Keratinocyte (primary cell): ENCODE measurements at regions not wholly inside any gene's neighbourhood (a gene's known extent, or its start where the extent isn't known, plus 50 kb on each side); places are given as distances from the start of the nearest gene placed in this dataset.

Experiments
- DNase-seq: peaks from one replicate; pipeline ENCODE4 v3.0.0-alpha.2; 2011; ENCODE audit warnings: low read depth, missing footprints, low spot score
- FAIRE-seq: peaks from 2 replicates; lab custom pipeline; 2011; peaks lifted over from hg19 to GRCh38; lab: Jason Lieb, UNC
- H2AFZ ChIP-seq: 2 replicates; pipeline ENCODE4 v1.6.0; 2012; ENCODE audit warnings: low read length, control low read depth, inconsistent platforms; ENCODE audit not compliant: control insufficient read depth
- H3K27ac ChIP-seq: 2 replicates; pipeline ENCODE4 v1.5.1; 2011; ENCODE audit warnings: low read length; ENCODE audit not compliant: control insufficient read depth, insufficient read depth
- H3K27me3 ChIP-seq: 3 replicates; pipeline ENCODE4 v1.6.0; 2011; ENCODE audit warnings: low read length; ENCODE audit not compliant: control insufficient read depth, insufficient read depth; ENCODE audit errors: extremely low read depth
- H3K36me3 ChIP-seq, 2 experiments: 2 replicates in 1 of 2; 3 replicates in 1 of 2; pipeline ENCODE4 v1.5.1; 2011; ENCODE audit warnings: low read length in 2 of 2, mild to moderate bottlenecking in 1 of 2; ENCODE audit not compliant: control insufficient read depth in 2 of 2, insufficient read depth in 2 of 2; ENCODE audit errors: extremely low read depth in 1 of 2
- H3K4me1 ChIP-seq: 3 replicates; pipeline ENCODE4 v1.5.1; 2011; ENCODE audit warnings: low read length; ENCODE audit not compliant: control insufficient read depth, insufficient read depth; ENCODE audit errors: extremely low read depth
- H3K4me2 ChIP-seq: 3 replicates; pipeline ENCODE4 v1.6.0; 2011; ENCODE audit warnings: low read depth, low read length; ENCODE audit not compliant: control insufficient read depth, insufficient read depth; ENCODE audit errors: extremely low read depth
- H3K4me3 ChIP-seq, 3 experiments: fragments of 200-600 bp in 1 of 3; sonication (generic) in 1 of 3; 2 replicates in 2 of 3; 3 replicates in 1 of 3; pipeline ENCODE4 v1.5.1; 2011 to 2016; ENCODE audit warnings: low read length in 3 of 3, mild to moderate bottlenecking in 3 of 3, control low read depth in 2 of 3, inconsistent platforms in 1 of 3, low read depth in 1 of 3, mixed read lengths in 1 of 3, mixed run types in 1 of 3, moderate library complexity in 1 of 3; ENCODE audit not compliant: control insufficient read depth in 2 of 3, insufficient read depth in 2 of 3; ENCODE audit errors: extremely low read depth in 1 of 3
- H3K79me2 ChIP-seq: 2 replicates; pipeline ENCODE4 v1.6.0; 2012; ENCODE audit warnings: low read length; ENCODE audit not compliant: control insufficient read depth, insufficient read depth
- H3K9ac ChIP-seq: 3 replicates; pipeline ENCODE4 v1.6.0; 2011; ENCODE audit warnings: low read length; ENCODE audit not compliant: control insufficient read depth, insufficient read depth; ENCODE audit errors: extremely low read depth
- H3K9me1 ChIP-seq: 3 replicates; pipeline ENCODE4 v1.6.0; 2011; ENCODE audit warnings: low read length; ENCODE audit not compliant: control insufficient read depth, insufficient read depth; ENCODE audit errors: extremely low read depth
- H3K9me3 ChIP-seq: 2 replicates; pipeline ENCODE4 v1.5.1; 2012; ENCODE audit warnings: low read depth, low read length; ENCODE audit not compliant: control insufficient read depth
- H4K20me1 ChIP-seq: 3 replicates; pipeline ENCODE4 v1.6.0; 2011; ENCODE audit warnings: low read length; ENCODE audit not compliant: control insufficient read depth, insufficient read depth; ENCODE audit errors: extremely low read depth
- CTCF ChIP-seq, 3 experiments: IDR thresholded peaks in 1 of 3; conservative IDR thresholded peaks in 1 of 3; optimal IDR thresholded peaks in 1 of 3; 2 replicates in 2 of 3; 3 replicates in 1 of 3; pipeline versions ENCODE3 to v1.5.1; 2011; ENCODE audit warnings: low read length in 3 of 3, mild to moderate bottlenecking in 3 of 3, moderate library complexity in 2 of 3, control low read depth in 1 of 3, inconsistent platforms in 1 of 3; ENCODE audit not compliant: insufficient read depth in 2 of 3; ENCODE audit errors: extremely low read depth in 1 of 3
- EZH2 ChIP-seq: IDR thresholded peaks from one replicate; pipeline ENCODE4 v1.6.1; 2012; ENCODE audit warnings: inconsistent platforms, mild to moderate bottlenecking, low read length, moderate library complexity
- dilution Hi-C: fragments of 300-500 bp; cut with MboI; formaldehyde crosslinking; loops from one replicate; pipeline ENCODE4 v1.7.0; 2020; ENCODE audit warnings: low sequenced_read_pairs; ENCODE audit not compliant: extremely low pct_ligation_motif_present

GRCh38 chr7:41010967-41011366, 691.9 kb downstream of the INHBA start:
- Histone ChIP-seq H3K9me1 (no peaks in the 10 kb centered on the region), H4K20me1 (no peaks in the 10 kb centered on the region), H3K4me3 (no peak overlapping the region), H3K4me1 (peaks cover 14% of the 10 kb centered on the region), H3K9me3 (no peaks in the 10 kb centered on the region), H3K9ac (no peak overlapping the region), H3K79me2 (no peaks in the 10 kb centered on the region), H3K27ac (no peak overlapping the region), H3K4me2 (no peak overlapping the region), H3K27me3 (no peaks in the 10 kb centered on the region), H3K36me3 (no peaks in the 10 kb centered on the region), H2AFZ (no peak overlapping the region)
- TF ChIP-seq EZH2: no peak
- TF ChIP-seq CTCF (optimal IDR thresholded peaks at IDR 0.05 in 1 of 3, IDR thresholded peaks at IDR 0.05 in 1 of 3, conservative IDR thresholded peaks at IDR 0.05 in 1 of 3; ENCODE audit: extremely low read depth in 1 of 3, insufficient read depth in 2 of 3, low read length in 3 of 3): no peak
- DNase-seq (no peak), FAIRE-seq (no peak)
- dilution Hi-C loops: no loop called here

- Histone ChIP-seq H3K79me2 (no peaks in the 10 kb centered on the region), H3K27me3 (no peaks in the 10 kb centered on the region), H3K36me3 (no peaks in the 10 kb centered on the region), H3K4me2 (no peak overlapping the region), H3K4me3 (no peak overlapping the region), H3K4me1 (peaks cover 20% of the 10 kb centered on the region), H3K9ac (no peak overlapping the region), H2AFZ (no peak overlapping the region), H3K9me1 (no peaks in the 10 kb centered on the region), H3K9me3 (no peaks in the 10 kb centered on the region), H3K27ac (no peak overlapping the region), H4K20me1 (no peaks in the 10 kb centered on the region)
- TF ChIP-seq CTCF (optimal IDR thresholded peaks at IDR 0.05 in 1 of 3, IDR thresholded peaks at IDR 0.05 in 1 of 3, conservative IDR thresholded peaks at IDR 0.05 in 1 of 3; ENCODE audit: extremely low read depth in 1 of 3, insufficient read depth in 2 of 3, low read length in 3 of 3) (peak in 1 of 3 experiments; percentile 15), EZH2 (no peak)
- FAIRE-seq: peak; percentile 32
- dilution Hi-C loops: no loop called here
- no peak for DNase-seq
These were observed 692.5 kb downstream of the INHBA start for GRCh38 chr7:41010418-41010817.
